NCI-H2081 treated with DMSO at 0.1 percent for 48 hours (cell line): ENCODE measurements at regions not wholly inside any gene's neighbourhood (a gene's known extent, or its start where the extent isn't known, plus 50 kb on each side); places are given as distances from the start of the nearest gene placed in this dataset.
"Not testable (repeated sequence)": the region's sequence is repeated elsewhere in the genome, so short reads cannot be mapped to it uniquely, and the experiment has no call there.

Source experiments
- DNase-seq: peaks from one replicate; lab custom pipeline; 2025; lab: John Stamatoyannopoulos, UW

GRCh38 chr17:30638968-30639367 is 161.8 kb downstream of the GOSR1 start:
- not testable (repeated sequence) for DNase-seq

- DNase-seq = not testable (repeated sequence)
Observed at GRCh38 chr17:30631651-30632050, 154.4 kb downstream of the GOSR1 start.

- DNase-seq = not testable (repeated sequence)
Observed at GRCh38 chr17:30625380-30625779, 148.2 kb downstream of the GOSR1 start.

GRCh38 chr17:30624180-30624579 is 147.0 kb downstream of the GOSR1 start:
- DNase-seq = not testable (repeated sequence)

- DNase-seq = not testable (repeated sequence)
Observed at GRCh38 chr17:30609682-30610081, 132.5 kb downstream of the GOSR1 start.

- no peak for DNase-seq
Observed at GRCh38 chr17:30605523-30605922, 128.3 kb downstream of the GOSR1 start.

GRCh38 chr17:30605027-30605426 is 127.8 kb downstream of the GOSR1 start:
- DNase-seq = no peak

- not testable (repeated sequence) for DNase-seq
Observed at GRCh38 chr17:30602396-30602795, 125.2 kb downstream of the GOSR1 start.

GRCh38 chr17:30601984-30602383 is 124.8 kb downstream of the GOSR1 start:
- DNase-seq = not testable (repeated sequence)

- DNase-seq = no peak
Observed at GRCh38 chr17:30600830-30601494, 123.8 kb downstream of the GOSR1 start.

GRCh38 chr17:30600060-30600829 is 123.0 kb downstream of the GOSR1 start:
- no peak for DNase-seq

GRCh38 chr17:30599428-30600059 is 122.3 kb downstream of the GOSR1 start:
- DNase-seq = no peak

GRCh38 chr17:30597776-30598288 is 120.6 kb downstream of the GOSR1 start:
- DNase-seq = no peak

GRCh38 chr17:30596948-30597775 is 120.0 kb downstream of the GOSR1 start:
- not testable (repeated sequence) for DNase-seq

GRCh38 chr17:30594953-30595371 is 117.8 kb downstream of the GOSR1 start:
- DNase-seq = not testable (repeated sequence)

GRCh38 chr17:30594223-30594952 is 117.2 kb downstream of the GOSR1 start:
- DNase-seq = no peak

GRCh38 chr17:30590081-30590733 is 113.0 kb downstream of the GOSR1 start:
- DNase-seq = no peak

GRCh38 chr17:30589431-30589830 is 112.2 kb downstream of the GOSR1 start:
- DNase-seq = no peak

- DNase-seq = no peak
Observed at GRCh38 chr17:30588798-30589247, 111.6 kb downstream of the GOSR1 start.

- DNase-seq = no peak
Observed at GRCh38 chr17:30586818-30587595, 109.8 kb downstream of the GOSR1 start.
